ENCODE measurements at regions not wholly inside any gene's neighbourhood (a gene's known extent, or its start where the extent isn't known, plus 50 kb on each side); places are given as distances from the start of the nearest gene placed in this dataset.

GRCh38 chr5:40167283-40167682 lies 512.4 kb upstream of the PTGER4 start:
- ATAC-seq (no peak), DNase-seq (ENCODE audit: low read depth in 1 of 2, low spot score in 1 of 2) (no peak), FAIRE-seq (no peak)
- ChIA-PET CTCF (interaction anchor here (1.6 kb wide), 1 partner anchor 519 kb away, joined by 3 read pairs; no protein-coding TSS in a partner anchor), POLR2A (no interaction called here)
- no peak overlapping the region for H3K4me2 ChIP-seq
- no peak overlapping the region for H3K4me3 ChIP-seq
- WGBS (ENCODE audit: missing lambda C conversion rate), result 46% methylated on average over 3 of the region's 3 CpGs
- no peaks in the 10 kb centered on the region for H3K4me1 ChIP-seq
- TF ChIP-seq KDM1A (IDR thresholded peaks at IDR 0.05; ENCODE audit: low read depth) (no peak), MAFK (IDR thresholded peaks at IDR 0.05; ENCODE audit: partially characterized antibody) (no peak), EHMT2 (IDR thresholded peaks at IDR 0.05; ENCODE audit: low read depth) (no peak), GATA3 (IDR thresholded peaks at IDR 0.05; ENCODE audit: borderline replicate concordance) (no peak), POLR2A (IDR thresholded peaks at IDR 0.05; ENCODE audit: low read length) (no peak), ZC3H11A (IDR thresholded peaks at IDR 0.05) (no peak)
- no peak overlapping the region for H3K27ac ChIP-seq
- peaks cover 10% of the 10 kb centered on the region; the same call in 2 of the 3 replicates for H3K9me3 ChIP-seq

GRCh38 chr5:40166802-40167201 lies 512.9 kb upstream of the PTGER4 start:
- H3K9me3 ChIP-seq, result peaks cover 10% of the 10 kb centered on the region; the same call in 2 of the 3 replicates
- WGBS (ENCODE audit: missing lambda C conversion rate), result 4% methylated on average over 1 of the region's 1 CpG
- H3K27ac ChIP-seq, result no peak overlapping the region
- ATAC-seq, result no peak
- DNase-seq (ENCODE audit: low read depth in 1 of 2, low spot score in 1 of 2), result no peak
- no peak overlapping the region for H3K4me3 ChIP-seq
- no peak for FAIRE-seq
- ChIA-PET CTCF (interaction anchor here (1.1 to 1.9 kb wide), 5 partner anchors 11 to 519 kb away, joined by 3 to 4 read pairs (median 3); no protein-coding TSS in a partner anchor), POLR2A (no interaction called here)
- no peaks in the 10 kb centered on the region for H3K4me1 ChIP-seq
- TF ChIP-seq CEBPB (IDR thresholded peaks at IDR 0.05) (no peak), FOSL2 (IDR thresholded peaks at IDR 0.05) (no peak), FOSL2 (CRISPR knock-in tag; IDR thresholded peaks at IDR 0.05) (peak; percentile 37; the same call in 1 of the 2 replicates)
- H3K4me2 ChIP-seq, result no peak overlapping the region

- WGBS (ENCODE audit: missing lambda C conversion rate), result 51% methylated on average over 7 of the region's 7 CpGs
- Histone ChIP-seq H3K9me3 (peaks cover 10% of the 10 kb centered on the region; the same call in 2 of the 3 replicates), H3K4me1 (no peaks in the 10 kb centered on the region), H3K27ac (no peak overlapping the region), H3K4me2 (no peak overlapping the region), H3K4me3 (no peak overlapping the region)
- DNase-seq (ENCODE audit: low read depth in 1 of 2, low spot score in 1 of 2) (peak in 1 of 2 experiments; percentile 15), ATAC-seq (no peak), FAIRE-seq (no peak)
- ChIA-PET POLR2A (no interaction called here), CTCF (interaction anchor here (0.6 to 1.9 kb wide), 6 partner anchors 10 to 520 kb away, joined by 3 to 4 read pairs (median 3); no protein-coding TSS in a partner anchor)
- no peak for TF ChIP-seq ZNF302 (CRISPR knock-in tag; IDR thresholded peaks at IDR 0.05)
- TF ChIP-seq BCL3 (IDR thresholded peaks at IDR 0.05), result no peak
- no peak for TF ChIP-seq HDAC2 (IDR thresholded peaks at IDR 0.05)
- no peak for TF ChIP-seq KDM1A (IDR thresholded peaks at IDR 0.05; ENCODE audit: low read depth)
- TF ChIP-seq MYC (IDR thresholded peaks at IDR 0.05; ENCODE audit: borderline replicate concordance, low read length), result no peak
- TF ChIP-seq FOSB (CRISPR knock-in tag; IDR thresholded peaks at IDR 0.05), result no peak
- TF ChIP-seq RAD21 (conservative IDR thresholded peaks at IDR 0.05 in 1 of 2, IDR thresholded peaks at IDR 0.05 in 1 of 2), result peak; percentile 23 to 51; a peak in 3 of 5 replicates
- TF ChIP-seq CTCF (IDR thresholded peaks at IDR 0.05), result 0 out of 3 replicates have a peak, but pooled peaks have one; percentile 9
- no peak for TF ChIP-seq KDM5A (IDR thresholded peaks at IDR 0.05)
- TF ChIP-seq JUNB (IDR thresholded peaks at IDR 0.05), result no peak
- 0 out of 3 replicates have a peak, but pooled peaks have one; percentile 10 for TF ChIP-seq SMC3 (IDR thresholded peaks at IDR 0.05)
- no peak for TF ChIP-seq CEBPB (IDR thresholded peaks at IDR 0.05)
- no peak for TF ChIP-seq EP300 (IDR thresholded peaks at IDR 0.05)
- no peak for TF ChIP-seq ESRRA (IDR thresholded peaks at IDR 0.05; ENCODE audit: borderline replicate concordance, low read length)
These were observed 513.7 kb upstream of the PTGER4 start for GRCh38 chr5:40165789-40166728.
